H1 (cell line): ENCODE measurements at regions not wholly inside any gene's neighbourhood (a gene's known extent, or its start where the extent isn't known, plus 50 kb on each side); places are given as distances from the start of the nearest gene placed in this dataset.
"Not testable (repeated sequence)": the region's sequence is repeated elsewhere in the genome, so short reads cannot be mapped to it uniquely, and the experiment has no call there.

Source experiments
- CTCF ChIA-PET: fragments of 300-600 bp; sonication (Branson Sonifier 250); formaldehyde crosslinking; loops from one replicate; lab custom pipeline; 2021; ENCODE audit not compliant: partially characterized antibody; lab: Charles Lee
- POLR2A ChIA-PET: fragments of 300-600 bp; sonication (Branson Sonifier 250); formaldehyde crosslinking; loops from one replicate; lab custom pipeline; 2021; ENCODE audit warnings: inconsistent platforms; ENCODE audit not compliant: partially characterized antibody; lab: Charles Lee
- DNase-seq, 2 experiments: peaks; one replicate each; pipeline versions ENCODE4 v3.0.0 to v3.0.0-alpha.2; 2010 to 2022; ENCODE audit warnings: low spot score in 2 of 2, low read depth in 1 of 2, mixed read lengths in 1 of 2
- FAIRE-seq: peaks from 2 replicates; lab custom pipeline; 2011; peaks lifted over from hg19 to GRCh38; lab: Jason Lieb, UNC
- H2AFZ ChIP-seq: 2 replicates; pipeline ENCODE4 v1.8.1; 2012; ENCODE audit warnings: low read length, inconsistent platforms
- H2AK5ac ChIP-seq: 2 replicates; pipeline ENCODE4 v1.6.1; 2013; ENCODE audit warnings: low read depth, low read length
- H2BK120ac ChIP-seq: replicated peaks from 2 replicates; pipeline ENCODE3; 2013; ENCODE audit warnings: low read depth, low read length, inconsistent platforms
- H2BK12ac ChIP-seq: 2 replicates; pipeline ENCODE4 v1.6.1; 2013; ENCODE audit warnings: low read depth, low read length
- H2BK15ac ChIP-seq: 2 replicates; pipeline ENCODE4 v1.6.1; 2013; ENCODE audit warnings: low read length
- H2BK20ac ChIP-seq: 2 replicates; pipeline ENCODE4 v1.6.1; 2013; ENCODE audit warnings: low read length
- H2BK5ac ChIP-seq: 2 replicates; pipeline ENCODE4 v1.6.1; 2013; ENCODE audit warnings: low read depth, low read length
- H3K14ac ChIP-seq: 2 replicates; pipeline ENCODE4 v1.6.1; 2013; ENCODE audit warnings: inconsistent platforms; ENCODE audit not compliant: insufficient read length
- H3K18ac ChIP-seq: 2 replicates; pipeline ENCODE4 v1.6.1; 2013; ENCODE audit warnings: low read length; ENCODE audit errors: extremely low read depth
- H3K23ac ChIP-seq: 2 replicates; pipeline ENCODE4 v1.6.1; 2013; ENCODE audit warnings: inconsistent platforms; ENCODE audit not compliant: insufficient read length
- H3K23me2 ChIP-seq: 2 replicates; pipeline ENCODE4 v1.6.1; 2013; ENCODE audit warnings: low read depth, low read length
- H3K27ac ChIP-seq: 2 replicates; pipeline ENCODE4 v1.6.1; 2011; ENCODE audit warnings: low read depth, low read length, inconsistent platforms
- H3K27me3 ChIP-seq, 4 experiments: replicated peaks in 1 of 4; 1 replicate in 1 of 4; 2 replicates in 3 of 4; pipeline versions ENCODE4 v1.6.1 to v1.8.1; 2011 to 2013; ENCODE audit warnings: low read length in 3 of 4, mild to moderate bottlenecking in 3 of 4, inconsistent platforms in 2 of 4, mixed read lengths in 2 of 4, moderate library complexity in 1 of 4; ENCODE audit not compliant: control insufficient read depth in 3 of 4, insufficient read depth in 3 of 4; ENCODE audit errors: extremely low read depth in 1 of 4
- H3K36me3 ChIP-seq, 4 experiments: 2 replicates each; pipeline versions ENCODE4 v1.6.1 to v1.8.1; 2011 to 2013; ENCODE audit warnings: mild to moderate bottlenecking in 4 of 4, low read length in 3 of 4, moderate library complexity in 2 of 4, control low read depth in 1 of 4, inconsistent platforms in 1 of 4; ENCODE audit not compliant: insufficient read depth in 4 of 4, control insufficient read depth in 2 of 4
- H3K4ac ChIP-seq: replicated peaks from 2 replicates; pipeline ENCODE3; 2013; ENCODE audit warnings: low read length, low read depth, mixed read lengths, inconsistent platforms; ENCODE audit not compliant: insufficient read length
- H3K4me1 ChIP-seq, 4 experiments: replicated peaks in 1 of 4; 1 replicate in 1 of 4; 2 replicates in 3 of 4; pipeline versions ENCODE4 v1.6.1 to v1.8.1; 2011 to 2013; ENCODE audit warnings: low read length in 3 of 4, inconsistent platforms in 2 of 4, mixed read lengths in 1 of 4; ENCODE audit not compliant: insufficient read depth in 4 of 4, control insufficient read depth in 3 of 4
- H3K4me2 ChIP-seq, 2 experiments: 2 replicates each; pipeline versions ENCODE4 v1.6.1 to v1.8.1; 2011 to 2013; ENCODE audit warnings: low read depth in 2 of 2, low read length in 2 of 2, control low read depth in 1 of 2, inconsistent platforms in 1 of 2, mild to moderate bottlenecking in 1 of 2; ENCODE audit not compliant: insufficient read depth in 1 of 2
- H3K4me3 ChIP-seq, 4 experiments: fragments of 200-600, 300-600 bp in 1 of 4; sonication (generic), shearing (Covaris generic), sonication (Bioruptor Twin) in 1 of 4; 2 replicates each; pipeline versions ENCODE4 v1.5.1 to v1.8.1; 2011 to 2016; ENCODE audit warnings: low read length in 4 of 4, low read depth in 3 of 4, control low read depth in 2 of 4, inconsistent platforms in 2 of 4, mild to moderate bottlenecking in 2 of 4, mixed read lengths in 1 of 4, moderate library complexity in 1 of 4; ENCODE audit not compliant: insufficient read depth in 2 of 4; ENCODE audit errors: extremely low read depth in 1 of 4
- H3K56ac ChIP-seq: replicated peaks from 2 replicates; pipeline ENCODE3; 2013; ENCODE audit warnings: low read depth, mild to moderate bottlenecking, mixed read lengths, low read length, inconsistent platforms; ENCODE audit not compliant: insufficient read length
- H3K79me1 ChIP-seq: 2 replicates; pipeline ENCODE4 v1.6.1; 2013; ENCODE audit warnings: low read depth, low read length, control low read depth
- H3K79me2 ChIP-seq, 2 experiments: 2 replicates each; pipeline versions ENCODE4 v1.6.1 to v1.8.1; 2012 to 2013; ENCODE audit warnings: low read length in 2 of 2, mild to moderate bottlenecking in 2 of 2, inconsistent platforms in 1 of 2; ENCODE audit not compliant: insufficient read depth in 2 of 2, control insufficient read depth in 1 of 2
- H3K9ac ChIP-seq, 4 experiments: replicated peaks in 1 of 4; 1 replicate in 1 of 4; 2 replicates in 3 of 4; pipeline versions ENCODE4 v1.6.1 to v1.8.1; 2011 to 2013; ENCODE audit warnings: low read depth in 3 of 4, low read length in 3 of 4, control low read depth in 2 of 4, mild to moderate bottlenecking in 2 of 4, moderate library complexity in 2 of 4, inconsistent platforms in 1 of 4; ENCODE audit errors: extremely low read depth in 1 of 4
- H3K9me3 ChIP-seq, 2 experiments: 2 replicates each; pipeline versions ENCODE4 v1.6.1 to v1.8.1; 2012 to 2013; ENCODE audit warnings: mild to moderate bottlenecking in 2 of 2, moderate library complexity in 2 of 2, control low read depth in 1 of 2, inconsistent platforms in 1 of 2, low read depth in 1 of 2, low read length in 1 of 2, mixed read lengths in 1 of 2; ENCODE audit not compliant: insufficient read depth in 2 of 2
- H4K20me1 ChIP-seq, 2 experiments: replicated peaks in 1 of 2; 2 replicates each; pipeline versions ENCODE3 to v1.8.1; 2011 to 2013; ENCODE audit warnings: inconsistent platforms in 2 of 2, low read length in 2 of 2, mild to moderate bottlenecking in 1 of 2; ENCODE audit not compliant: insufficient read depth in 2 of 2, control insufficient read depth in 1 of 2
- H4K5ac ChIP-seq: 2 replicates; pipeline ENCODE4 v1.6.1; 2013; ENCODE audit warnings: low read length, low read depth, mixed read lengths, inconsistent platforms; ENCODE audit not compliant: insufficient read length
- H4K8ac ChIP-seq: 2 replicates; pipeline ENCODE4 v1.8.0; 2013; ENCODE audit warnings: mild to moderate bottlenecking, moderate library complexity, low read length, inconsistent platforms; ENCODE audit not compliant: insufficient read depth; ENCODE audit errors: extremely low read depth
- H4K91ac ChIP-seq: replicated peaks from 2 replicates; pipeline ENCODE3; 2013; ENCODE audit warnings: low read length, mixed read lengths, inconsistent platforms; ENCODE audit not compliant: insufficient read length
- CBX5 ChIP-seq: fragments of 300-800, 300-1000 bp; sonication (generic); IDR thresholded peaks from 2 replicates; pipeline ENCODE4 v1.7.1; 2016; ENCODE audit warnings: antibody characterized with exemption, low read length, low read depth
- GABPA ChIP-seq: IDR thresholded peaks from 2 replicates; pipeline ENCODE4 v1.6.1; 2011; ENCODE audit warnings: mild to moderate bottlenecking, low read length, moderate library complexity, borderline replicate concordance; ENCODE audit not compliant: insufficient read depth
- HDAC6 ChIP-seq: IDR thresholded peaks from one replicate; pipeline ENCODE4 v1.7.1; 2012; ENCODE audit warnings: low read depth, mild to moderate bottlenecking, inconsistent platforms, low read length, moderate library complexity
- KDM4A ChIP-seq: IDR thresholded peaks from one replicate; pipeline ENCODE4 v1.7.1; 2012; ENCODE audit warnings: low read depth, mild to moderate bottlenecking, moderate library complexity, low read length, inconsistent platforms; ENCODE audit not compliant: severe bottlenecking
- YY1 ChIP-seq: IDR thresholded peaks from 2 replicates; pipeline ENCODE4 v1.6.1; 2011; ENCODE audit warnings: low read depth, mild to moderate bottlenecking, low read length
- ZNF274 ChIP-seq: IDR thresholded peaks from 2 replicates; pipeline ENCODE4 v1.7.0; 2012; ENCODE audit warnings: low read length, borderline replicate concordance; ENCODE audit errors: extremely low read depth
- WGBS, 2 experiments: shearing (Covaris generic) in 1 of 2; methylation state at CpG; one replicate each; pipeline versions ENCODE4 v1.1.6 to v1.1.7; 2013 to 2015; ENCODE audit warnings: low lambda C conversion rate in 2 of 2, mixed read lengths in 2 of 2, inconsistent platforms in 1 of 2, low coverage in 1 of 2, missing lambda C conversion rate in 1 of 2; ENCODE audit not compliant: insufficient replicate concordance in 2 of 2, insufficient coverage in 1 of 2, insufficient read length in 1 of 2; ENCODE audit errors: extremely low coverage in 1 of 2, missing lambda C conversion rate in 1 of 2; 5-methylcytosine and 5-hydroxymethylcytosine counted together
- TF ChIP-seq, protein P1 (sequence below): IDR thresholded peaks from 2 replicates; pipeline ENCODE4 v1.6.1; 2012; ENCODE audit warnings: inconsistent platforms
- TF ChIP-seq, protein P2 (sequence below): IDR thresholded peaks from 2 replicates; pipeline ENCODE4 v1.6.1; 2011; ENCODE audit warnings: low read depth, mild to moderate bottlenecking, low read length; ENCODE audit not compliant: insufficient read depth

DNA sequence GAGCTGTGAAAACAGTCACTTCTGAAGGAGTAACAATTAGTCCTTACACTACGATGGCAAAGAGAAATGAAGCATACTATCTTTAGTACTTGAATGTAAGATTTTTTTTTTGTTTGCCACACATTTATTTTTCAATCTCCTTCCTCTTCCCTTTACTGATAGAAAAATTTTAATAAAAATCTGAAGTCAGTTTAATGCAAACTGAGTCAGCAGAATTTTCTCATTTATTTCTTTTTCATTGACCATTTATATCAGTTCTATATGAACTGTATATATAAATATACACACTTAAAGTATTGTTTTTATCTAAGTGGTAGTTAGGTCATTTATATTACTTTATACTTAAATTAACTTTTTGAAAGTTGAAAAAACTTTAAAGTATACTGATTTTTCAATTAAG, 1009.1 kb upstream of the SPRY2 start (continued):
- TF ChIP-seq, protein P1, sequence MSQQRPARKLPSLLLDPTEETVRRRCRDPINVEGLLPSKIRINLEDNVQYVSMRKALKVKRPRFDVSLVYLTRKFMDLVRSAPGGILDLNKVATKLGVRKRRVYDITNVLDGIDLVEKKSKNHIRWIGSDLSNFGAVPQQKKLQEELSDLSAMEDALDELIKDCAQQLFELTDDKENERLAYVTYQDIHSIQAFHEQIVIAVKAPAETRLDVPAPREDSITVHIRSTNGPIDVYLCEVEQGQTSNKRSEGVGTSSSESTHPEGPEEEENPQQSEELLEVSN, result no peak
- TF ChIP-seq GABPA (no peak), HDAC6 (no peak), YY1 (no peak), KDM4A (no peak), CBX5 (no peak), ZNF274 (no peak)
- TF ChIP-seq, protein P2, sequence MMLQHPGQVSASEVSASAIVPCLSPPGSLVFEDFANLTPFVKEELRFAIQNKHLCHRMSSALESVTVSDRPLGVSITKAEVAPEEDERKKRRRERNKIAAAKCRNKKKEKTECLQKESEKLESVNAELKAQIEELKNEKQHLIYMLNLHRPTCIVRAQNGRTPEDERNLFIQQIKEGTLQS, result no peak

DNA sequence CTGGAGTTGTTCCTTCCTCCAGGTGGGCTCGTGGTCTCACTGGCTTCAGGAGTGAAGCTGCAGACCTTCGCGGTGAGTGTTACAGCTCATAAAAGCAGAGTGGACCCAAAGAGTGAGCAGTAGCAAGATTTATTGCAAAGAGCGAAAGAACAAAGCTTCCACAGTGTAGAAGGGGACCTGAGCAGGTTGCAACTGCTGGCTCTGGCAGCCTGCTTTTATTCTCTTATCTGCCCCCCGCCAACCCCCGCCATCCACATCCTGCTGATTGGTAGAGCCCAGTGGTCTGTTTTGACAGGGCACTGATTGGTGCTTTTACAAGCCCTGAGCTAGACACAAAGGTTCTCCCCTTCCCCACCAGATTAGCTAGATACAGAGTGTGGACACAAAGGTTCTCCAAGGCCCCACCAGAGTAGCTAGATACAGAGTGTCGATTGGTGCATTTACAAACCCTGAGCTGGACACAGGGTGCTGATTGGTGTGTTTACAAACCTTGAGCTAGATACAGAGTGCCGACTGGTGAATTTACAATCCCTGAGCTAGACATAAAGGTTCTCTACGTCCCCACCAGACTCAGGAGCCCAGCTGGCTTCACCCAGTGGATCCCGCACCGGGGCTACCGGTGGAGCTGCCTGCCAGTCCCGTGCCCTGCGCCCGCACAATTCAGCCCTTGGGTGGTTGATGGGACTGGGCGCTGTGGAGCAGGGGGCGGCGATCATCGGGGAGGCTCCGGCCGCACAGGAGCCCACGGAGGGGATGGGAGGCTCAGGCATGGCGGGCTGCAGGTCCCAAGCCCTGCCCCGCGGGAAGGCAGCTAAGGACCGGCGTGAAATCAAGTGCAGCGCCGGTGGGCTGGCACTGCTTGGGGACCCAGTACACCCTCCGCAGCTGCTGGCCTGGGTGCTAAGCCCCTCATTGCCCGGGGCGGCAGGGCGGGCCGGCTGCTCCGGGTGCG, 999.5 kb upstream of the SPRY2 start:
- H3K18ac ChIP-seq, H2AFZ ChIP-seq, POLR2A ChIA-PET, H3K9ac ChIP-seq, DNase-seq, FAIRE-seq, H4K8ac ChIP-seq, H3K27ac ChIP-seq, H4K20me1 ChIP-seq, H3K36me3 ChIP-seq, H3K4me2 ChIP-seq, H3K79me1 ChIP-seq, H2BK120ac ChIP-seq, H3K27me3 ChIP-seq, H2BK15ac ChIP-seq, H2BK20ac ChIP-seq, H3K4me3 ChIP-seq, H3K79me2 ChIP-seq, H3K56ac ChIP-seq, CTCF ChIA-PET, H2BK12ac ChIP-seq, H2BK5ac ChIP-seq, H4K91ac ChIP-seq, H3K23me2 ChIP-seq, H3K4ac ChIP-seq, H4K5ac ChIP-seq, H2AK5ac ChIP-seq, H3K9me3 ChIP-seq, H3K14ac ChIP-seq, H3K4me1 ChIP-seq, H3K23ac ChIP-seq: not testable (repeated sequence)
- 99% methylated on average over 27 of the region's 36 CpGs; no CpG with 5 or more reads in 1 of the 2 experiments for WGBS, 2 experiments
